ENCODE measurements at regions not wholly inside any gene's neighbourhood (a gene's known extent, or its start where the extent isn't known, plus 50 kb on each side); places are given as distances from the start of the nearest gene placed in this dataset.

GRCh38 chr5:96282020-96282419 is 151.0 kb downstream of the PCSK1 start:
- DNase-seq, result no peak

- DNase-seq, result no peak
Measured at GRCh38 chr5:96280946-96281393, 152.1 kb downstream of the PCSK1 start.

- DNase-seq, result no peak
Measured at GRCh38 chr5:96279801-96280542, 153.1 kb downstream of the PCSK1 start.

- no peak for DNase-seq
Measured at GRCh38 chr5:96278981-96279380, 154.1 kb downstream of the PCSK1 start.

GRCh38 chr5:96275051-96275450 is 158.0 kb downstream of the PCSK1 start:
- no peak for DNase-seq

- DNase-seq, result no peak
Measured at GRCh38 chr5:96265487-96265886, 167.6 kb downstream of the PCSK1 start.

- peak in 1 of 2 experiments; percentile 24 for DNase-seq
Measured at GRCh38 chr5:96264047-96264446, 169.0 kb downstream of the PCSK1 start.

GRCh38 chr5:96262105-96262504 is 170.9 kb downstream of the PCSK1 start:
- DNase-seq, result no peak

GRCh38 chr5:96260009-96260408 is 173.0 kb downstream of the PCSK1 start:
- DNase-seq, result no peak

- DNase-seq, result no peak
Measured at GRCh38 chr5:96259151-96259772, 173.8 kb downstream of the PCSK1 start.

GRCh38 chr5:96258692-96259091 is 174.4 kb downstream of the PCSK1 start:
- no peak for DNase-seq

- no peak for DNase-seq
Measured at GRCh38 chr5:96257904-96258303, 175.1 kb downstream of the PCSK1 start.

- no peak for DNase-seq
Measured at GRCh38 chr5:96256795-96257470, 176.1 kb downstream of the PCSK1 start.

GRCh38 chr5:96254980-96255691 is 177.9 kb downstream of the PCSK1 start:
- DNase-seq, result no peak

- DNase-seq, result peak; percentile 52 to 83
Measured at GRCh38 chr5:96253140-96253539, 179.9 kb downstream of the PCSK1 start.

- DNase-seq, result no peak
Measured at GRCh38 chr5:96252596-96252995, 180.5 kb downstream of the PCSK1 start.

GRCh38 chr5:96250782-96251181 is 182.3 kb downstream of the PCSK1 start:
- DNase-seq, result no peak

GRCh38 chr5:96248131-96248530 is 184.9 kb downstream of the PCSK1 start:
- no peak for DNase-seq

- no peak for DNase-seq
Measured at GRCh38 chr5:96247708-96248107, 185.3 kb downstream of the PCSK1 start.

- DNase-seq, result no peak
Measured at GRCh38 chr5:96247097-96247701, 185.8 kb downstream of the PCSK1 start.

GRCh38 chr5:96245140-96246091 is 187.6 kb downstream of the PCSK1 start:
- no peak for DNase-seq

GRCh38 chr5:96244696-96245095 is 188.4 kb downstream of the PCSK1 start:
- DNase-seq, result no peak
